ES-I3 (cell line): ENCODE measurements at regions not wholly inside any gene's neighbourhood (a gene's known extent, or its start where the extent isn't known, plus 50 kb on each side); places are given as distances from the start of the nearest gene placed in this dataset.
A peak's percentile ranks its signal among the peaks of the same experiment; 100 is the strongest.

ENCODE experiments used
- H3K36me3 ChIP-seq: 2 replicates; pipeline ENCODE4 v1.6.1; 2013; ENCODE audit warnings: mild to moderate bottlenecking, low read length, control low read depth, moderate library complexity; ENCODE audit not compliant: insufficient read depth
- H3K4me1 ChIP-seq: 2 replicates; pipeline ENCODE4 v1.6.1; 2013; ENCODE audit warnings: mild to moderate bottlenecking, control low read depth, low read length; ENCODE audit not compliant: insufficient read depth
- H3K9ac ChIP-seq: 2 replicates; pipeline ENCODE4 v1.6.1; 2013; ENCODE audit warnings: low read depth, mild to moderate bottlenecking, low read length, moderate library complexity
- H3K9me3 ChIP-seq: 2 replicates; pipeline ENCODE4 v1.6.1; 2013; ENCODE audit warnings: mild to moderate bottlenecking, low read length, moderate library complexity; ENCODE audit not compliant: control insufficient read depth, insufficient read depth

DNA sequence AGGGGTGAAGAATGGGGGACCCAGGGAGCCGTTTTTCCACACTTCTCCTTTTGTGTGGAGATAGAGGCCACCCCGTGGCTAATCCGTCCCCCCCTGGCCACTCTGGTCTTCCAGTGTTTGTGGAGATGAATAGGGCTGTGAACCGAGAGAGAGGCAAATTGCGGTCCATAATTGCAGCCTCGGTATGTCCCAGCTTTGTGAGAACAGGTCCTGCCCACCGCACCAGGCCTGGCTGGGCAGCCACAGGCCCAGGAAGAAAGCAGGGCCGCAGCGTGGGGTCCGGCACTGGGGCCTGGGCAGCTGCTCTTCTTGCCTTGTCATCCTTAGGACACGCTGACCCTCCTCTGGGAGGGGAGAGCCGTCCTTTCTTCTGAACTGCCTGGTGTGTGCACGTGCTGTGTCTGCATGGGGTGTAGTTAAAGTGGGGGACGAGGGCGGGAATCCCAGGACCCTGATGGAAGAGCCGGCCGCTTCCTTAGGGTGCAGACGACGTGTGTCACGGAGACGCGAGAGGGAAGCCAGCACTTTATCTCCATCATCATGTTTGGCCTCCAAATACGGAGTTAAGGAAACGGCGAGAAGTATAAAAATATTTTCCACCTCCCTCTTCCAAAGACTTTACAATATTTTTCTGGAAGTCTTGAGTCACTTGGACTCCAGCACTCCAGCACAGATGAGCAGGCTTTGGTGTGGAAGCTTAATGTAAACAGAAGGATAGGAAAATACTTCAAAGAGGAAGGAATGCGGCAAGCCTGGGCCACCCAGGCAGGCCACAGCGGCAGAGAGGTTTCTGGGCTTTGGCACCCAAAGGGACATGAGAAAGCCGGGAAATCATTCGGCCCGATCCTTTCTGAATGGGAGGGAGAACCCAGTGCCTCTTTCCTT lies 1248.4 kb downstream of the BRD1 start:
- Histone ChIP-seq H3K9me3 (no peaks in the 10 kb centered on the region), H3K9ac (no peak overlapping the region), H3K4me1 (no peaks in the 10 kb centered on the region), H3K36me3 (no peaks in the 10 kb centered on the region)

DNA sequence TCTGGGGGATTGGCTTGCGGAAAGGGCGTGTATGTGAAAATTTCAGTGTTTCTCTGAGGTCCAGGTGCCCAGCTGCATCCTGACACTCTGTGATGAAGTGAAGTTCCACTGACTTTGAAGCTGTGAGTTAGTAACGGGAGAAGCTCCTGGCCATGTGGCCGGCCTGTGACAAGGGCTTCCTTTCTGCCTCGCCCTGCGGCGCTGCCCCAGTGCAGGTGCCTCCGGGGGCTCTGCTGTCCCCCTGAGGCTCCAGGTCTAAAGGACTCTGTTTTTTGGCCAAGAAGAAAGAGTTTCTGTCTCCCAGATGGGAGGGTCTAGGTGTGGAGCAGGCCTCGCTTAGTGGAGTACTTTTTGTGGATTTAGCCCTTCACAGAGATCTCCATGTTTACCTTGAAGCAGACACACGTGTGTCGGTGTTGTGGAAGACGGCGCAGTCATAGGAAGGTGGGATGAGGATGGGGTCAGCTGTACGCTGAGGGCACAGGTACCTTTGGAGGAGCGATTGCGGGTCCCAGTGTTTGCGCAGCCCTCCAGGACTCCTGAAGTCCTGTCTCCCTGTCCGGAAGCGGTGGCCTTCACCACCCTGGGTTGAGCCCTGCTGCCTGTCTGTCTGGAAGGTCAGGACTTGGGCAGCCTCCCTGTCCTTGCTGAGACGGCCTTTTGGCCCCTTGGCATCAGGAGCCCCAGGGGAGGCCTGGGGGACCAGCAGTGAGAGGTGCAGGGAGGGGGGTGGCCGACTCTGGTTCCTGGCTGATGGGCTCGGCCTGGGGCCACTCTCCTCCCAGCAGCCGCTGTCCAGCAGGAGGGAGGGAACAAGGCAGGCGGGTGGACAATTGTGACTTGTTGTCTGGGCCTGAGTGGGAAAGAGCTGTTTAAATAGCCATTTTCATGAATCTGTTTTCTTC lies 1249.3 kb downstream of the BRD1 start:
- Histone ChIP-seq H3K9ac (no peak overlapping the region), H3K9me3 (no peaks in the 10 kb centered on the region), H3K4me1 (no peaks in the 10 kb centered on the region), H3K36me3 (no peaks in the 10 kb centered on the region)

DNA sequence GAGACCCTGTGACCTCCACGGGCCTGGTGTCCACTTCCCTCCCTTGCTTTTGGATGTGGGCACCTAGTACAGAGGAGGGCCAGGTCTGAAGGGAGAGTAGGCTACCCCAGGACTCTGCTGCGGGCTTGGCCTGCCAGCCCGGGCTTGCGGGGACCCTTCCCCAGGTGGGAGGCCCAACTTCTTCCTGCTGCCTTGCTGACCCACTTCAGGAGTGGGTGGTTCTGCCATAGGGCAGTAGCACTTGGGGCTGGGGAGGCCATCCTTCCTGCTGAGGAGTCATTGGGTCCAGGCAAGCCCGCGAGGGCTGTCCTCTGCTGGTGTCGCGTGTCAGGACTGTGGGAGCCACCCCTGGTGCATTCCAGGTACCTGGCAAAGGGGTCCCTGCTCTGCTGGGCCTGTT lies 1250.0 kb downstream of the BRD1 start:
- H3K9ac ChIP-seq = no peak overlapping the region
- no peaks in the 10 kb centered on the region for H3K36me3 ChIP-seq
- no peaks in the 10 kb centered on the region for H3K9me3 ChIP-seq
- no peaks in the 10 kb centered on the region for H3K4me1 ChIP-seq

DNA sequence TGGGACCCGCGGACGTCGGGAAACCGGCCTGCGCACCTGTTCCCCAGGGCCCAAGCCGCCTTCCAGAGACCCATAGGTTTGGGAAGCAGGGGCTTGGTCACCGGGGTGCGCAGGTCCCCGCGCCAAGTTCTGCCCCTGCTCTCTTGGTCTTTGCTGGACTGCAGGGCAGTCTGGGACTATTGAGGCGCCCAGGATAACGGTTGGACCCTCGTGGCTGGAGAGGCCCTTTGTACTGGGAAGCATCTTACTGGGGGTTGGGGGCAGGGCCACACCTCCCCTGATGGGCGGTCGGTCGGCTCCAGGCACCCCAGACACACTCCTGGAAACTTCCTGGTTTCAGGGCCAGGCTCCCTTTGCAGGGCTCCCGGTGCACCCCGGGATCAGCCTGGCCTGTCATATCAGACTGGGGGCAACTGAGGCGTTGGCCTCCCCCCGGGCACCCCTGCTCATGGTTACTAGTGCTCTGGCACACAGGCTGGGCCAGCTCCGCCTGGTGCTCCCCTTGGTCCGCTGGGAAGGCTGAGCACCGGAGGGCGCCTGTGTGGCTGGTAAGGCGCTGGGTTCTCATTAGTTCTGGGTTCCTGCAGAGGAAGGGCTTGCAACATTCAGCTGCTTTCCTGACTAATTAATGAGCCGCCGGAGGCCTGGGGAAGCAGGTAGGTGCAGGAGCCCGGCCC lies 1250.5 kb downstream of the BRD1 start:
- Histone ChIP-seq H3K4me1 (no peaks in the 10 kb centered on the region), H3K36me3 (no peaks in the 10 kb centered on the region; the same call in 1 of the 2 replicates), H3K9ac (peak overlapping the region; percentile 47; the same call in 1 of the 2 replicates), H3K9me3 (no peaks in the 10 kb centered on the region; the same call in 1 of the 2 replicates)

DNA sequence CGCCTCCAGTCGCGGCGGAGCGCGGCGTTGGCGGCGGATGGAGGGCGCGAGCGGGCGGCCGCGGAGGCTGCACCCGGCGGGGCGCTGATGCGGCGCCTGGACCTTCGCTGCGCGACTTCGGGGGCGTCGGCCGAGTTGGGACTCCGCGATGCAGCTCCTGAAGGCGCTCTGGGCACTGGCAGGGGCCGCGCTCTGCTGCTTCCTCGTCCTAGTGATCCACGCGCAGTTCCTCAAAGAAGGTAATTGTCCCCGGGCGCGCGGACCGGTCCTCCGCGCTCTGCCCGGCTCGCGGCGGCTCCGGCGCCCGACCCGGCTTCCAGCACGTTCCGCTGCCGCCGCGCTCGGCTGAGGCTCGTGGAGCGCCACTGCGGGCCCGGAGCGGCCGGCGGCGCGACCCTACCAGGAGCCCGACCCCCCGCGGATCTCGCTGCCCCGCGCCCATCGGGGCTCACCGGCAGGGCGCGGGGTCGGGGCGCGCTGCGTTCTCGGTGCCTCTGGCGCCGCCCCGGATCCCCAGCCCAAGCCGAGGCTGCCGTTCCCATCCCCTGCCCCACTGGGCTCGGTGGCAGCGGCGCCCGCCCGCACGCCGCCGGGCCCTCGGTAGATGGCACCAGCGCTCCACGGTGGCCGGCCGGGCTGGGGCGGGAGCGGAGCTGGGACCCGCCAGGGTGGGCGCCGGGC lies 1251.2 kb downstream of the BRD1 start:
- no peaks in the 10 kb centered on the region; the same call in 1 of the 2 replicates for H3K9me3 ChIP-seq
- H3K9ac ChIP-seq = peak overlapping the region; percentile 47; the same call in 1 of the 2 replicates
- no peaks in the 10 kb centered on the region; the same call in 1 of the 2 replicates for H3K36me3 ChIP-seq
- H3K4me1 ChIP-seq = no peaks in the 10 kb centered on the region

DNA sequence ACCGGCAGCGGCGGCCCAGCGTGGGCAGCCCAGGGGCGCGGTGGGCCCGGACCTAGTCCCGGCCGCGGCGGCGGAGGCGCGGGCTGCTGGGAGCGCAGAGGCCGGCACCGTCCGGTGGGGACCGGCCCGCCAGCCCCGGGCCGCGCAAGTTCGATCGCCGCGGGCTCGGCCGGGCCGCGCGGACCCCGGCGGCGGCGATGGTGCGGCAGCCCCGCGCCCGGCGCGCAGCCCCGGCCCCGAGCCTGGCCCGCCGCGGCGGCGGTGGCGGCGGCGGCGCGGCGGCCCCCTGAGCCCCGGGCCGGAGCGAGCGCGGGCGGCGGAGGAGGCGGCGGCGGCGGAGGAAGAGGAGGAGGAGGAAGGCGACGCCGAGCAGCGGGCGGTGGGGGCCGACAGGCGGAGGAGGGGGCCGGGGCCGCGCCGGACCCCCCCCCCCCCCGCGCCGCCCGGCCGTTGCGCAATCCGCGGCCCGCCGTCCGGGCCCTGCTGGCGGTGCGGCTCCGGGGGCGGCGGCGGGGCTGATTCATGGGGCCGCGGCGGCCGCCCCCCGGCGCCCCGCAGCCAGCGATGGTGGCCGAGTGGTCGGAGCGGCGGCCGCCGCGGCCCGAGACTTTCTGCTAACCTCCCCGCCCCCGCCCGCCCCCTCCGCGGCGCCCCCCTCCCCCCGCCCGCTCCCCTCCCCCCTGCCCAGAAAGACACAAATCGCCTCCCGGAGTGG lies 1251.9 kb downstream of the BRD1 start:
- no peaks in the 10 kb centered on the region; the same call in 1 of the 2 replicates for H3K36me3 ChIP-seq
- H3K9me3 ChIP-seq = peaks cover 5% of the 10 kb centered on the region; the same call in 1 of the 2 replicates
- no peaks in the 10 kb centered on the region for H3K4me1 ChIP-seq
- peak overlapping the region; percentile 30; the same call in 1 of the 2 replicates for H3K9ac ChIP-seq

DNA sequence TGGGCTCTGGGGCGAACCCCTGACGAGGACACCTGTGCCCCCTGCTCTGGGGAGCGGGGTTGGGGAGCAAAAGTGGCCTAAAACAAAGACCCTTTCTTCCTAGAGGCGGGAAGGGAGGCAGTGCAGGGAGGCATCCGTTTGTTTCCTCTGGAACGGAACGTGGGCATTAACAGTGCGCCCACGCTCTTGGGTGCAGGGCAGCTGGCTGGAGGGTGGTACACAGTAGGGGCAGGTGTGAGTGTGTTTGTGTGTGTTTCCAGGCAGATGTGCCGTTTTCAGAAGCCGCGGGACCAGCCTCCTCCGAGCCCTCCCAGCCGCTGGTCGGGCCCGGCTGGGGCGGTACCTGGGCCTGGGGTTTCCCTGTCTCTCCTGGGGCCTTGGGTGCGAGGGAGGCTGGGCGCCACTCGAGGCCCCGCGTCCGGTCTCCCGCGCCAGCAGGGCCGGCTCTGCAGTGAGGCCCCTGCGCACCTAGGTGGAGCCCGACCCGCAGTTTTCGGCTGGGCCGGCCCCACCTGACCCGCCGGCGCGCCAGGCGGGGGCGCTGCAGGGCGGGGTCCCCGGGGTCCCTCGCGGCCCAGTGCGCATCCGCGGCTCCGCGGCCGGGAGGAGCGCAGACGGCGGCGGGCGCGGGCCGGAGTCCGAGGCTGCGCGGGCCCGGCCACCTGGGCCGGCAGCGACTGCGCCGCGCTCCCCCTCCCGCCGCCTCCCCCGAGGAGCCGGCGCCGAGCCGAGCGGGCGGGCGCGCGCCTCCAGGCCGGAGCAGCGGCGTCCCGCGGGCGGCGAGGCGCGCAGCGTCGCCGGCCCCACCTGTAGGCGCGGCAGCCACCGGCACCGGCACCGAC lies 1252.7 kb downstream of the BRD1 start:
- peaks cover 5% of the 10 kb centered on the region; the same call in 1 of the 2 replicates for H3K9me3 ChIP-seq
- H3K36me3 ChIP-seq = no peaks in the 10 kb centered on the region; the same call in 1 of the 2 replicates
- no peaks in the 10 kb centered on the region for H3K4me1 ChIP-seq
- H3K9ac ChIP-seq = peak overlapping the region; percentile 30; the same call in 1 of the 2 replicates

DNA sequence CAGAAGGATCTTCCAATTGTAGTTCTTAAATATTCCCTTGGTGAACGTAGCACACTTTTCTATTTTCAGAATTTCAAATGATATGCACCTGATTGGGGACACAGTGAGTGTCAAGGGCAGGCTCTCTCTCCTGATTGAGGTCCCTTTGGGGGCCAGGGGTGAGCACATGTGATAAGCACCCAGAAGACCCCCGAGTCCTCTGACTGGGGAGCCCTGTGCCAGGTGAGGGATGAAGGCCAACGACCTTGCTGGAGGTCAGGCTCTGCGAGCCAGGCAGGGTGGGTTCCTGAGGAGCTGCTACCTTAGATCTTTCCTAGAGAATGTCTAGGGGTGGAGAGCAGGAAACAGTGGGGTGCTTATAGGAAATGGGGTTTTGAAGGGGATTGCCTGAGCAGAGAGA lies 1253.9 kb downstream of the BRD1 start:
- Histone ChIP-seq H3K9ac (no peak overlapping the region), H3K4me1 (no peaks in the 10 kb centered on the region), H3K36me3 (no peaks in the 10 kb centered on the region; the same call in 1 of the 2 replicates), H3K9me3 (peaks cover 5% of the 10 kb centered on the region; the same call in 1 of the 2 replicates)

DNA sequence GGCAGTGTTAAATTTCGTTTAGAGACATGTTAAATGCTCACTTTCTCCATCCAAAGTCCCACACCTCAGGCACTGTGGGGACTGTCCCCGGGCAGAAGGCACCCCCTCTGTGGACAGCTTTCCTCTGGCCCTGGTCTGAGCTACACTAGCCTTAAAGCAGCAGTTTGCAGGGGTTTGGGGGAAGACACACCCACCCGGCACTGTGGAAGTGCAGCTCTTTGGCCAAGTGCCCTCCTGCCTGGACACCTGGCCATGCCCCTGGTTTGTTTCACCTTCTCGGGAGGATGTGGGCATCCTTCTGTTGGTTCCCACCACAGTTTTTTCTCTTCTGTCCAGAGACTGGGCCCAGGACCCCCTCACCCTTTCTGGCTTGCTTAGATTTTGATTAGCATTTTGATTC lies 1254.7 kb downstream of the BRD1 start:
- no peak overlapping the region for H3K9ac ChIP-seq
- peaks cover 5% of the 10 kb centered on the region; the same call in 1 of the 2 replicates for H3K9me3 ChIP-seq
- no peaks in the 10 kb centered on the region; the same call in 1 of the 2 replicates for H3K36me3 ChIP-seq
- no peaks in the 10 kb centered on the region for H3K4me1 ChIP-seq

DNA sequence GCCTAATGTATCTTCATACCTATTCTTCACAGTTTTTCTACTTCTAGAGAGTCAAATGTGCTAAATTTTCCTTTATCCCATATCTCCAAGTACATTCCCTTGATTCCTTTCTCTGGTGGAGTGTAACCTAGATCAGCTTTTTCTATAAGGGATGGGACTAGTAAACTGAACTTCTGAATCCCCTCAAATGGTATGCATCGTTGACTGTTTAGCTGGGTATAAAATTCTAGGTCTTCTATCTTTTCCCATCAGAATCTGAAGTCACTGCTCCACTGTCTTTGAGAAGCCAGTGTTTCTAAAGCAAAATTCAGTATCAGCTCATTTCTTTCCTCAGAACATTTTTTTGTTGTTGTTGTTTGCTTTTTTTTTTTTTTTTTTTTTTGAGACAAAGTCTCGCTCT lies 1256.8 kb downstream of the BRD1 start:
- peaks cover 5% of the 10 kb centered on the region for H3K9me3 ChIP-seq
- no peaks in the 10 kb centered on the region for H3K4me1 ChIP-seq
- no peak overlapping the region for H3K9ac ChIP-seq
- no peaks in the 10 kb centered on the region; the same call in 1 of the 2 replicates for H3K36me3 ChIP-seq

DNA sequence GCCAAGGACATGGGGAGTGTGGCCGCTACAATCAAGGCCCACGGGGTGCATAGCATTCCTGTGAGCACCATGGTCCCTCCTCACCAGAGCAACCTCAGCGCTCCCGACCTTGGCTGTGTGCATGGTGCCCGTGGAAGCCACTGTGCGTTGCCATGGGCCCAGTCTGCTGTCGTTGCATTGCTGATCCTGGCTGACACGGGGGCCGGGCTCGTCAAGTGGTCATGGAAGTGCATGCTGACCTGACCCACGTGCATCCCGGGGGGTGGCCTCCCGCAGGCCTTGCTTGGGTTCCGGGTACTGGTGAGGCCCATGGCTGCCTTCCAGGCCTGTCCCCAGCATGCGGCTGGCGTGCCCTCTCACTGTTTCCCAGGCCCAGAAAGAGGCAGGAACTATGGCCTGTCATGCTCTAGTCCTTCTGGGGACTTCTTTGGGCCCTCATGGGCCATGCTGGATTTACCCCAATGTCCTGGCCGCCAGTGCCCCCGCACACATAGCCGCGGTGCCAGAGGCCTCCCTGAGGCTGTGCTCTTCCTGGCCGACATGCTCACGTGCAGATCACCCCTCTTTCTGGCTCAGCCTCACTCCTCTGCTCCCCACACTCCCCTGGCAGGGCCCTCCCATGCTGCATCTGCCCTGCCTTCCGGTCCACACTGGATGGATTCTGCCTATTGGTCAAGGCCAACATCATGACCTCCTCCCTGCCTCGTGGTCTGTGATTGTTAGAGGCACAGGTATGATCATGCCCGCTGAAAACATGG lies 1258.0 kb downstream of the BRD1 start:
- Histone ChIP-seq H3K4me1 (no peaks in the 10 kb centered on the region), H3K9me3 (peaks cover 5% of the 10 kb centered on the region), H3K36me3 (no peaks in the 10 kb centered on the region; the same call in 1 of the 2 replicates), H3K9ac (no peak overlapping the region)
